SU-DHL-6 (cell line): ENCODE measurements at regions not wholly inside any gene's neighbourhood (a gene's known extent, or its start where the extent isn't known, plus 50 kb on each side); places are given as distances from the start of the nearest gene placed in this dataset.

Experiments used
- EZH2phosphoT487 ChIP-seq: fragments of 200-600 bp; sonication (generic), shearing (Covaris generic); conservative IDR thresholded peaks from 2 replicates; pipeline ENCODE4 v1.6.1; 2018; ENCODE audit warnings: mild to moderate bottlenecking, antibody characterized with exemption, low read length, moderate library complexity, mixed read lengths
- TF ChIP-seq, protein P1 (sequence below): fragments of 200-600 bp; sonication (generic); IDR thresholded peaks from one replicate; pipeline ENCODE4 v1.5.1; 2017; ENCODE audit warnings: antibody characterized with exemption, mild to moderate bottlenecking, low read length, moderate library complexity; ENCODE audit not compliant: insufficient read depth, poor library complexity, severe bottlenecking

- TF ChIP-seq, protein P1, sequence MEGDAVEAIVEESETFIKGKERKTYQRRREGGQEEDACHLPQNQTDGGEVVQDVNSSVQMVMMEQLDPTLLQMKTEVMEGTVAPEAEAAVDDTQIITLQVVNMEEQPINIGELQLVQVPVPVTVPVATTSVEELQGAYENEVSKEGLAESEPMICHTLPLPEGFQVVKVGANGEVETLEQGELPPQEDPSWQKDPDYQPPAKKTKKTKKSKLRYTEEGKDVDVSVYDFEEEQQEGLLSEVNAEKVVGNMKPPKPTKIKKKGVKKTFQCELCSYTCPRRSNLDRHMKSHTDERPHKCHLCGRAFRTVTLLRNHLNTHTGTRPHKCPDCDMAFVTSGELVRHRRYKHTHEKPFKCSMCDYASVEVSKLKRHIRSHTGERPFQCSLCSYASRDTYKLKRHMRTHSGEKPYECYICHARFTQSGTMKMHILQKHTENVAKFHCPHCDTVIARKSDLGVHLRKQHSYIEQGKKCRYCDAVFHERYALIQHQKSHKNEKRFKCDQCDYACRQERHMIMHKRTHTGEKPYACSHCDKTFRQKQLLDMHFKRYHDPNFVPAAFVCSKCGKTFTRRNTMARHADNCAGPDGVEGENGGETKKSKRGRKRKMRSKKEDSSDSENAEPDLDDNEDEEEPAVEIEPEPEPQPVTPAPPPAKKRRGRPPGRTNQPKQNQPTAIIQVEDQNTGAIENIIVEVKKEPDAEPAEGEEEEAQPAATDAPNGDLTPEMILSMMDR = no peak
- no peak for TF ChIP-seq EZH2phosphoT487
Measured at GRCh38 chr5:74382123-74382855, 258.2 kb downstream of the ENC1 start.
